ENCODE measurements at regions not wholly inside any gene's neighbourhood (a gene's known extent, or its start where the extent isn't known, plus 50 kb on each side); places are given as distances from the start of the nearest gene placed in this dataset.
A peak's percentile ranks its signal among the peaks of the same experiment; 100 is the strongest.

DNA sequence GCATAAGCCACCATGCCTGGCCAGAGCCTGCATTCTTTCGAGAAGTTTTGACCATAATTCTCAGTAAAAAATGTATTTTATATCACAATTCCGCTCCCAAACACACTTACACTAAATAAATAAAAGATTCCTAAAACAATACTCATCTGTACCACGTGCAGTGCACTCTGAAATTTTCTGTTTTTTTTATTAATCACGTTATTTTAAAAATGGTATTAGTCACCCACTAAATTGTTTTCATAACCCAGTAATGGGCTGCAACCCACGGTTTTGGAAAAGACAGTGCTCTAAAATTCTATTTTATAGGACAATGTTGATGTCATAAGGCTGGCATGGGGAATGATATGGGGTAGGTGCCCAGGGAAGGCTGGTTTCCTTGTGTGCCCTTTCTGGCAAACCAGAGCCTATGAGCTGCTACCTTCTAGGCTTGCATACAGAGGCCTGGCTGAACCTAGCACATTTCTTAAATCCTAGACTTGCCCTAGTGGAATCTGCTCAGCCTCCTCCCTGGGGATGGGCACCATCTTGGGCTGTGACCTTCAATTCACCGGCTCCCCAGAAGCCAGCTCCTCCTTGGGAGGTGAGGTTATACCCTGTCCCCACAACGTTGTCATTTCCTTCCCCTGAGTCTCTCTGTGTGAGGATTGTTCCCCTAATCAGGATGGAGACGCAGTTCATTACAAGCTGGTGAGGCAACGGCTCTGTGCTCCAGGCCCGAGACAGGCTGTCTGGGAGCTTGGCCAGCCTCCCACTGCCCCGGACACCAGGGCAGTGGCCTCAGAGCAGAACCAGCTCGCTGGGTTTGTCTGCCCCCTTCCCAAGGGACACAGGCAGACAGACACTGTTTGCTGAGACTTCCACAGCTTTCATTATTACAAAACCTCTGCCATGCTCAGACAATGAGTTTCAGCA lies 116.5 kb upstream of the NAV2 start:
- DNase-seq (ENCODE audit: low spot score) = peak; percentile 64

DNA sequence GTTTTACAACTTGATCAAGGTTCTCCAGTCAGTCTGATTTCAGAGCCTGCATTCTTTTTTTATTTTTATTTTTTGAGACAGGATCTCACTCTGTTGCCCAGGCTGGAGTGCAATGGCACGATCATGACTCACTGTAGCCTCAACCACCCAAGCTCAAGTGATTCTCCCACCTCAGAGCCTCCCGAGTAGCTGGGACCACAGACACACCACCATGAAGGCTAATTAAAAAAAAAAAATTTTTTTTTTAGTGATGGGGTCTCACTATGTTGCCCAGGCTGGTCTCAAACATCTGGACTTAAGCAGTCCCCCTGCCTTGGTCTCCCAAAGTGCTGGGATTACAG lies 117.2 kb upstream of the NAV2 start:
- no peak for DNase-seq (ENCODE audit: low spot score)

DNA sequence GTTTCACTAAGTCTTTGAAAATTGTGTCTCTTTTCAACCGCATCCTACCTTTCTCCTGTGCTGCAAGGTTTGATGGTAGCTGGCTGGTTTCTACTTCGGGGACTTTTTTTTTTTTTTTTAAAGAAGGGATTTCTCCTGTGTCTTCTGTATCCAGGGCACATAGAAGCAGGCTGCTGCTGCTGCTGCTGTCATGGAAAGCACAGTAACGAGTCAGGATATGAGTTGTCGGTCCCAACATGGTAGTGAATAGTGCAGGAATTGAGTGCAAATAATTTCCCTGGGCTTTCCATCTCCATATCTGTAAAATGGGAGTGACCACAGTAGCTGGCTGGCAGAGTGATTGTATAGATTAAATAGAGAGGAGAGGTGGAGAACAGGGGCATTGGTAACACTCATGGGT lies 118.3 kb upstream of the NAV2 start:
- no peak for DNase-seq (ENCODE audit: low spot score)

DNA sequence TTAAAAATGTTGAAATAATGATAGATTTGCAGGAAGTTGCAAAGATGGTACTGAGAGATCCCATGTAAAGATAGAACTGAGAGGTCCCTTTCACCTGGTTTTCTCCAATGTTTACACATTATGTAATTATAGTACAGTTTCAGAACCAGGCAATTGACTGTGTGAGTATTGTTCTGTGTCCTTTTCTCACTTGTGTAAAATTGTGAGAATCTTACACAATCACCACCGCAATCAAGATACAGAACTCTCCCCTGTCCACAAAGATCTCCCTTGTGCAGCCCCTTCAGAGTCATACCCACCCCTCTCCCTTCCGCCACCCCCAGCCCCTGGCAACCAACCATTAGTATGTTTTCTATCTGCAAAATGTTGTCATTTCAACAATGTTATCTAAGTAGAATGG lies 119.8 kb upstream of the NAV2 start:
- DNase-seq (ENCODE audit: low spot score) = no peak

DNA sequence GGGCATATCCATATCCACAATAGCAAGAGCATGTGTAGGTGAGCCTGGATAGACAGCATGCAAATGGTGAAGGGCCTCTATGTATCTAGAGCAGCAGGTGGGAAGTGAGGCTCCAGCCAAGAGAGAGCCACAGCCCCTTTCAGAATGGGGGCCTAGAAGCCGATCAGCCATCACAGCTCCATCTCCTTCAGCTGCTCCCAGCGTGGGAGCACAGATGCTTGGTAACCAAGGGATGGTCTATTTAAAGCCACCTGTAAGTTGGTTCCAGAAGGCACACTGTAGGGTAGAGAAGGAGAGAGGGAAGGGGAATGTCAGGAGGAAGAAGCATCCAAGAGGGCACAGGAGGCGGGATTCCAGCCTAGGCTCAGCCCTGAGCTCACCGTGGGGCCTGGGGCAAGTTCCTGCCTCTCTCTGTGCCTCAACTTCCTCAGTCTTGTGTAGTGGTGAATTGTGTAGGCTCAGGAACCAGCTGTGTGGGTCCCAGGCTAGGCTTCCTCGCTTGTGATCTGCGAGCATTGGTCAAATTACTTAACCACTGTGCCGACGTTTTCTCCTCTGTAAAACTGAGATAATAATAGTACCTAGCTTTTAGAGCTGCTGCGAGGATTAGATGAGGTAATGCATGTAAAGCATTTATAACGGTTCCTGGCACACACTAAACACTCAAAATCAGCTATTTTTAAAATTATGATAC lies 122.9 kb upstream of the NAV2 start:
- peak; percentile 69 for DNase-seq (ENCODE audit: low spot score)

DNA sequence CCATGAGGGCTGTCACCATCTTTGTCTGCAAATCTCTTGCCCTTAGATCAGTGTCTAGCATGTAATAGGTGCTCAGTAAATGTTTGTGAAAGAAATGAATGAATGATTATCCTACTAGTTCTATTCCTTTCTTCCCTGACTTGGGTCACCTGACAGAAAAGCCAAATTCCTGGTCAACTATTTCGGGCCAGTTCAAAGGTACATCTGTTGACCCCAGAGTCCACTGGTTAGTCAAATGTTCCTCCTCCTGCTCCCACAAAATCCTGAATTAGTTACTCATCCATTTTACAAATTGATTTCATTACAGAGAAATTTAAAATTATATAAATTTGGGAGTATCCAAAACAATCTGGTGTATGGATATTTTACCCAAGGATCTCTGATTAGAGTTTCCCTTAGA lies 124.7 kb upstream of the NAV2 start:
- no peak for DNase-seq (ENCODE audit: low spot score)

DNA sequence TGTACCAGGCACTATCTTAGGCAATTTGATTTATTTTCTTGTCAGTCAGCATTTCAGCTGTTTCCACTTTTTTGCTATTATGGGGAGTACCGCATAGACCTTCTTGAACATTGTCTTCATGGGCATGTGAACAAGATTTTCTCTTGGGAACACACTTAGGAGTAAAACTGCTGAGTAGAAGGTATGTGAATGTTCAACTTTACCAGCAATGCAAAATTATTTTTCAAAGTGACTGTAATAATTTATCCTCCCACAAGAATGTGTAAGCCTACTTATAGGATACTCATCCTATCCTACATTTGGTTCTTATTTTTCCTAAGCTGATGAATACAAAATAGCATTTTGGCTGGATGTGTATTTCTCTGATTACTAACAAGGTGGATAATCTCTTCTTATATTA lies 132.0 kb upstream of the NAV2 start:
- DNase-seq (ENCODE audit: low spot score) = no peak

DNA sequence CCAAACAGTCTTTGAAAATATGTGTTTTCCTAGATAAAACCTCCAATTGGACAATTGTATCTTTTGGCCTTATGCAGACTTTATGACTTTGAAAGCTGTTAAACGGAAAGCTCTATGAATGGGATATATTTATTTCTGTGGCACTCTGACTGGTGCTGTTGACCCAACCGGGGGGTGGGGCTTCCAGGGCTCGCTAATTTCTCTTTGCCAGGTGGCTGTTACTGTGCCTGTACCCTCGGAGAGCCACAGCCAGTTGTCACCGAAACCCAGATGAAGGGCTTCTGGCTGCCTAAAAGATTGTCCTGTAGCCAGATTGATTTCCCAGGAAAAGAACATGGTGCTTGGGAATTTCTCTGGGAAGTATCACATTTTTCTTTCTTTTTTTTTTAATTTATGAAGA lies 132.7 kb upstream of the NAV2 start:
- no peak for DNase-seq (ENCODE audit: low spot score)

DNA sequence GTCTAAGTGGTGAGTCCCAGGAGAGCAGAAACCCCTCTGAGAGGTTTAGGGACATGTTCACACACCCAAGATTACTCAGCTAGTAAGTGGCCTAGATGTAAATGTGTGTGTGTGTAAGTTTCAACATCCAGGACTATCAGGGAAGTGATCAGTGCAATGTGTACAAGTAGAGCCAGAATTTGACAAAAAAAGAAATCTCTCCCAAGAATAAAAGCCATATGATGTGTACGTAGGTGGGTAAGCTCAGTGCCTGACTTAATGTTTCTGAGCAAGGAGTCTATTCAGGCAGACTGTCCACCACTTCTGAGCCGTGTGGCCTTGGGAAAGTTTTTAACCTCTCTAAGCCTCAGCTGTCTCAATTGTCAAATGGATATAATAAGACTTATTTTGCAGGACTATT lies 133.8 kb upstream of the NAV2 start:
- no peak for DNase-seq (ENCODE audit: low spot score)

DNA sequence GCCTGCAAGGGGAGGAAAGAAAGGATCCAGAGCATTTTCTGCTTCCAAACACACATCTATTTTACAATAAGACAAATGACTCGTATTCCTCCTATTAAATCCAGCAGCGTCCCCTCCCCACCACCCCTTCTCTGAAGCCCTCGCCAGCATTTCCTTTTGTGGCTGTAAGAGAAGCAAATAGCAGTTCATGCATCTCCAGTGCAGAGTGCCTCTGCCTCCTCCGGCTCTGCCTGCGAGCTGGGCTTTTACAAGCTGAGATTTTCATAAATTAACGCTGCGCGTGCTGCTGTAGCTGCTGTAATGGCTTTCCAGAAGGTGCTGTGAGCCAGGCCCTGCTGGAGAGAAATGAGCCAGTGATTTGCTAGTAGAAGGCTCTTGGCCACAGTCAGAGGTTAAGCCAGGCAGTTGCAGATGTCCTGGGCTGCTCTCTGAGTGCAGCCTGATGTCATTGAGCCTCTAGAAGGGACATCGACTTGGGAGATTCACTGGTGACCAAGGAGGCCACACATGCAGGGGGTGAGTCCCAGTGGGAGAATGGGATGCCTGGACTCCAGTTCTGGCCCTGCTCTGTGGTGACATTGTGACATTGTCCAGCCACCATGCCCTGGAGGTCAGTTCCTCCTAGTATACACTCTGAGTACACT lies 134.5 kb upstream of the NAV2 start:
- peak; percentile 96 for DNase-seq (ENCODE audit: low spot score)

DNA sequence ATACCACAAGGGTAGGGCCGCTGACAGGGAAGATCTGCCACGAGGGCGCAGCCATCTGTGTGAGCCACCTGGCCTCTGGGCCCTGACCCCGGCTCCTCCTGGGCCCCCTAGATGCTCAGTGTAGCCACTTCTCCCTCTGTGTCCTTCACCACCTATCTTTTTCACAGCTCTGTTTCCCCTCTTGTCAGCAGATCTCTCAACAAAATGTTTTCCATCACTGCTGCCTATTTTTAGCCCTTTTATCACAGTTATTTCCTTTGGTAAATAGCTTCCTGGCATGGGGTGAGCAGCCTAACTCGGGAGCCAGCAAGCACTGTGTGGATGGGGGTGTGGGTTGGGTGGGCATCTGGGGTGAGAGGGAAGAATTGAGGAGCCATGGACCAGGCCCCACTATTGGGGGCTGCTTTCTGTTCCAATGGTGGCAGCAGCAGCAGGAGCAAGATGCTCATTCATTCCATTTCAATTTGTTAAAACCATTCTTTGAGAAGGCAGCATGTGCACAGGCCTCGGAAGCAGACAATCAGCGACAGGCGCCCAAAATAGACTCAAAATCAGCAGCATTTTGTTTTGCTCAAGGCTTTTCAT lies 135.2 kb upstream of the NAV2 start:
- DNase-seq (ENCODE audit: low spot score) = peak; percentile 72

DNA sequence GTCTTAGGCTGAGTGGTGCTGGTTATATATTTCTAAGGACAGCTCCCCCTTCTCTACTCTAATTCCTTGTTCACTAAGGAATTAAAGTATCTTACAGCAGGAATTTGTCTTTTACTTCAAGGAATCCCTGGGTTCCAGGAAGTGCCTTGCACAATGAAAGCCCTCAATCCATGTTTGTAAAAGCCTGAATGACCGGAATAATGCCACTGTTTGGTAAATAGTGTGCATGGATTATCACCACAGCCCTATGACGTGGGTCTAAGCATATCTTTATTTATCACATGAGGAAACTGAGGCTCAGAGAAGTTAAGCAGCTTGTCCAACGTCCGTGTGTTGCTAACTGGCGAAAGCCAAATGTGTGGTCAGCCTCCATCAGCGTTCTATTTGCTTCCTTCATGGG lies 135.7 kb upstream of the NAV2 start:
- no peak for DNase-seq (ENCODE audit: low spot score)

DNA sequence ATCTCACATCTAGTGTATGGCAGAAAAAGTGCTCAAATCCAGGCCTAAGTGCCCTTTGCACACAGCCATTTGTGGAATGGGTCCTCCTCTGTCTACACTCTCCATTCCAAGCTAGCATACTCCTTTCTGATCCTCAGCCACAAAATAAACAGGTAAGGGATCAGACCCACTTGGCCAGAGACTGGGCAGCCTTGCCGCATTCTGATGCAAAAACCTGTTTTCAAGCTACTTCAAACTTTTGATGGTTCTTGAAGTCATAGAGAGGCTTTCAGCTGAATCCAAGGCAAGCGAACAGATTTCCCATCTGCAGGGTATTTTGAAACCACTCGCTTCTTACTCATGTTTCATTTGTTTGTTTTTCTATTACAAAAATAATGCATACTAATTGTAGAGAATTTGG lies 136.6 kb upstream of the NAV2 start:
- no peak for DNase-seq (ENCODE audit: low spot score)

DNA sequence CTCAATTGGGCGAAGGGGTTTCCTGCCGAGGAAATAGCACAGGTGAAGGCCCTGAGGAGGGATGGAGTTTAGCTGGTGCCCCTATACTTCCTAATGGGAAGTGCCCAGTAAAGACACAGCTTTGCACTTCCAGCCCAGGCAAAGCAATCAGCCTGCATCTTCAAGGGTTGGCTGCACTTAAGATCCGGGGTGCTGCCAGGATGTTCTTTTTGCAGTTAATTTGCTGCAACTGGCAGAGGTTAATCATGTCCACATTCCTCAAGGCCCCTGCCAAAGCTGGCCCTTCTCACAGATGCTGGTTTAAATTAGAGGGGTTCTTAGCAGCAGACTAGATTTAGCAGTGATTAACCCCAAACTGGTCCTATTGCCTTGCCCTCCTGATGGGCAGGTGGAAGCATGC lies 137.7 kb upstream of the NAV2 start:
- DNase-seq (ENCODE audit: low spot score) = no peak

DNA sequence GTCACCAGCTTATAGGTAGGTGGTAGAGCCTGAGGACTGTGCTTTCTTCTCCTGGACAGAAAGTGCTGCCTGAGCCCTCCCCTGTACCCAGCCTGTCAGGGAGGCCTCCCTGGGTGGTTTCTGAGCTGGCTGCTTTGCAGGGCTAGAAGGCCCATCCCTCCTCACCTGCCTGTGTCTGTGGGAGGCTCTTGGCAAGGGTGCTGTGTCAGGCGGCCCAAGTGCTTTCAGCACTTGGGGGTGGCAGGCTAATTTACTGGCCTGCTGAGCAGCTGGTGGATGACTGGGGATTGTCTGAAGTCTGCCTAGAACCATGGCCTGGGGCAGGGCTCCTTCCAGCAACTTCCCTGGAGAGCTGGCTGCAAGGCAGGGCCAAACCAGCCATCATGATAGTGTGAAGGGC lies 139.0 kb upstream of the NAV2 start:
- DNase-seq (ENCODE audit: low spot score) = no peak

DNA sequence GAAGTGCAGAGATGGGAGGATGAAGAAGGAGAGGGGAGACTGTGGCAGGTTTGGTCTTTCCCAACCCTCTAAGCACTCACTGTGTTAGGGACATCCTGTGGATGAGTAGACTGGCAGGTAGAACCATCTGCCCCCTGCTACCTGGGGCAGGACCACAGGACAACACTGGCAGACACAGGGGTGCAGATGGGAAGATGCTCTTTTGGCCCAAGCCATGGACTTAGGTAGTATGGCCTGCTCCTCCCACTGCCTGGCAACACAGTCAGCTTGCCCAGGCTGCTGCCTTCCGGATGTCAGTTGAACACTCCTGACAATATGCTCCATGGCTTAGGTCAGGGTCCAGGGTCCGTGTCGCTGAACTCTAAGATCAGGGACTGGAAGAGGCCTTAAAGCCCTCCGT lies 140.7 kb upstream of the NAV2 start:
- DNase-seq (ENCODE audit: low spot score) = no peak

DNA sequence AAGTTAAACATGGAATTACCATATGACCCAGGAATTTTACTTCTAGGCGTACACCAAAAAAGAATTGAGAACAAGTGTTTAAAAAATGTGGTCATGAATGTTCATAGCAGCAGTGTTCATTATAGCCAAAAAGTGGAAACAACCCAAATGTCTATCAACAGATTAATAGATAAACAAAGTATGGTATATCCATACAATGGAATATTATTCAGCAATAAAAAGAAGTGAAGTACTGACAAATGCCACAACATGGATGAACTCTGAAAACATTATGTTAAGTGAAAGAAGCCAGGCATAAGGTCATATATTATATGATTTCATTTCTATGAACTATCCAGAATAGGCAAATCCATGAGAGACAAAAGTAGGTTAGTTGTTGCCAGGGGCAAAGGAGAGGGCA lies 141.7 kb upstream of the NAV2 start:
- DNase-seq (ENCODE audit: low spot score) = no peak

DNA sequence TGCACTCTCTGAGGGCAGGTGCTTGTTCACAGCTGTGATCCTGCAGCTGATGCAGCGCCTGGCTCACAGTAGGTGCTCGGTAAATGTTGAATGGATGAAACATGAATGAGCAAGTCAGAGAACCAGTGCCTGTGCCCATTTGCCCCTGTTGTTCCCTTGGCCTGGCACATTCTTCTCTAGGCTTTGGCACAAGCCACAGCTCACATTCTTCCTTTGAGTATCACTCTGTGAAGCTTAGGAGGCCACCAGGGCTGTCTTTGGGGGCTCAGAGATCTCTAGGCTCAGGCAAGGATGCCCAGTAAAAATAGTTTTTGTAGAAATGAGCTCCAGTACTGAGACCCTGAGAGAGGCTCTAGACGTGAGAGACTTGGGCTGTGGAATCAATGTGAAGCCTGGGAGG lies 144.6 kb upstream of the NAV2 start:
- no peak for DNase-seq (ENCODE audit: low spot score)

DNA sequence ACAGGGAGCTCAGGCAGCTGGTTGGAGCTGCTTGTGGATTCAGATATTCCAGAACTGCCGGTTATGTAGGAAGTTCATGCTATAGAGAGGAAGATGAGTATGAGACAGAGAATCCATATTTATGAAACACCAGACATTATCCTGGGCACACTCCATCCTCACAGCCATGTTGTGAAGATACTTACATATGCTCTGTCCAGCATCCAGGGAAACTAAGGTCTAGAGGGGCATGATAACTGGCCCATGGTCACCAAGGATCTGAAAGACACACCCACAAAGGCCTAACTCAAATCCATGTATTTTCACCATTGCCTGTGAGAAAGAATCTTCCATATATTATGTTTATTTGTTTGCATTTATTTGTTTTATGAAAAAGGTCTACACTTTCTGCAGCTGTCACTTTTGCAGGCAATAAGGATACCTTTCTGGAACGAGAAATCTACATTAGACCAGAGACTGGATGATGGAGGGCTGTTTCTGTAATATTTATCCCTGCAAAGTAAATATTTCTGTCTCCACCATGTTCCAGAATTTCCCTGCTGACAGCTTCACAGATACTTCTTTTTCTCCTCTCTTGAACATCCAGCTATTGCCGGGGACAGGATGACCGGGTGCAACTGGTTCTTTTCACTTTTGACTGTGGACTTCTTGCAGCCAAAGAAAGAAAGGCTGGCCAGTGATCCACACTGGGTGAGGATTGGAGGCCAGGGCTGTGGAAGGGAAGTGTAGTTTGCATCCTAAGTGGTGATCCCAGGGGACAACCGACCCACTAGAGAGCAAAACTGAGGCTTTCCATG lies 145.9 kb upstream of the NAV2 start:
- DNase-seq (ENCODE audit: low spot score) = no peak

DNA sequence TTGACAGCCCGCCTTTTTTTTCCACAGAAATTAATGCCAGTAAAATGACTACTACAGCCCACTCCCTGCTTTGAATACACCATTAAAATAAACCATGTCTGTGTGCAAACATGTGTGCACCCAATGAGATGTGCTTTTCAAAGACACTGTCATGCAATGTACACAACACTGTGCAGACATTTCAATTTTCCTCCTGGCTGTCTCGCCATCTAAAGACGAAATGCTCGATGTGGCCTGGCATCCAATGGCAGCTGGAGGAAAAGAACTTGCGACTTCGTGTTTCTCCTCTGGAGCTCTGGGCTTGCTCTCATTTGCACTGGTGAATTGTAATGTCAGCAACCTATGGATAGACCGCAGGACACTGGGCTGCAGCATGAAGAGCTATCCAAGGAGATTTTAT lies 147.0 kb upstream of the NAV2 start:
- no peak for DNase-seq (ENCODE audit: low spot score)

DNA sequence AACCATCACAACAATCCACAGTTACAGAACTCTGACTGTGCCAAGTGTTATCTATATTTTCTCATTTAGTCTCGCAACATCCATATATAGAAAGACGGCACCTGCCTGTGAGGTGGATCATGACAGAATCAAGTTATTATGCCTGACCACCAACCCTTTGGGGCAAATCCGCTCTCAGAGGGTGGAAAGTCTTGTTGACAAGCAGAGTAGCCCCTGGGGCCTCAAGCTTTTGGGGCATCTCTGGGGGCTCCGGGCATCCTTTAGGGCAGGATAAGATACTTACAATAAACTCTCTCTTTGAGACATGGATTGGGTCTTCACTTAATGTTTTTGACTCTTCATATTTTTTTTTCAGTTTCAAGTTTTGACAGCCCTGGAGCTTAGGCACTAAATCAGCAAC lies 150.5 kb upstream of the NAV2 start:
- DNase-seq (ENCODE audit: low spot score) = no peak

DNA sequence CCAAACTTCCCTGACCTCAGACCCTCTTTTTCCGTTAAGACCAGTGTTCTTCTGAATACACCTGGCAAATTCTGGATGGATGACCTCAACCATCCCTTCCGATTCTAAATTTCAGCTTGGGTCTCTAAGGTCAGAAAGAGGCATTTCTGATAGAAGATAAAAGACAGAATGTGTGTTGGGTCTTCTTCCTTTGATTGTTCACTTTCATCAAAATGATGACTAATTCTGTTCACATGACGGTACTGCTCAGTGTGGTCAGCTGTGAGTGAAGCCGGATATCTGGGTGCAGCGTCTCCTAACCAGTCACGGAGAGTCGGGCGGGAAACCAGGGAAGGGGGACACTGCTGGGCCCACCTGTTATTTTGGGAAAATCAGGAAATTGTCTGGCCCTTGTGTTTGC lies 151.6 kb upstream of the NAV2 start:
- DNase-seq (ENCODE audit: low spot score) = no peak
